ENCODE measurements at regions not wholly inside any gene's neighbourhood (a gene's known extent, or its start where the extent isn't known, plus 50 kb on each side); places are given as distances from the start of the nearest gene placed in this dataset.
"Not testable (repeated sequence)": the region's sequence is repeated elsewhere in the genome, so short reads cannot be mapped to it uniquely, and the experiment has no call there.

DNA sequence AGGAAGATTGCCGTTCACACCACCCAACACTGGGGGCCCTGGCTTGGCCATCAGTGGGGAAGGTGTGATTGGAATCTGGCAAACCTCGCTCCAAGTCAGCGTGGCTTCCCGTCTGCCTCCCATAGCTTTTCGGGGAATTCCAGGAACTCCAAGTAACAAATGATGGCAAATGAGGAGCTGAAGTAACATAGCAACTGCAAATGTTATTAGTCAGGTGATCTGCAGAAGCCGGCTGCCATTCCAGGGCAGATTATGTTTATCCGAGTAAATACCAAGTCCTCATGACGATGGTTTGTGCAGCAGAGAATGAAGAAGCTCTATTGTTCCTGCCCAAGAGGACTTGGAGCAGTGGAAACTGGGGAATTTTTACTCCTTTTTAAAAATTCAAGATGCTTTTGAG lies 270.5 kb upstream of the PODXL start:
- FAIRE-seq = no peak

DNA sequence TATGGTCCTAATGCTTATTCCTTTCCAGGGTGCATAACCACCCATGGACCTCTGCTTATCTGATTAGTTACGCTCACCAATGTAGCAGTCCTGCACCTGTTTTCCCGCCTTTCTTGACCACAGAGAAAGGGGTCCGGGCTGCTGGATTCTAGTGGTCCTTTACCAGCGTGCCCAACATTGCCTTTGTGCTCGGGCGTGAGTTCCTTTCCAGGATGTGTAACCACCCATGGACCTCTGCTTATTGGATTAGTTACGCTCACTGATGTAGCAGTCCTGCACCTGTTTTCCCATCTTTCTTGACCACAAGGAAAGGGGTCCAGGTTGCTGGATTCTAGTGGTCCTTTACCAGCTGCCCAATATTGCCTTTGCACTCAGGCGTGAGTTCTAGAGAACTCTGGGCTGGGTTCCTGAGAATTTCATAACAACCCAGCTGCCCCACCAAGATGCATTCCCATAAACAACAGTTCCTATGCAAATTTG lies 267.6 kb upstream of the PODXL start:
- not testable (repeated sequence) for FAIRE-seq; DNase-seq (ENCODE audit: low spot score in 2 of 2)

More for the DNA sequence above, 270.5 kb upstream of the PODXL start:
- no peak for DNase-seq (ENCODE audit: low spot score in 2 of 2)

DNA sequence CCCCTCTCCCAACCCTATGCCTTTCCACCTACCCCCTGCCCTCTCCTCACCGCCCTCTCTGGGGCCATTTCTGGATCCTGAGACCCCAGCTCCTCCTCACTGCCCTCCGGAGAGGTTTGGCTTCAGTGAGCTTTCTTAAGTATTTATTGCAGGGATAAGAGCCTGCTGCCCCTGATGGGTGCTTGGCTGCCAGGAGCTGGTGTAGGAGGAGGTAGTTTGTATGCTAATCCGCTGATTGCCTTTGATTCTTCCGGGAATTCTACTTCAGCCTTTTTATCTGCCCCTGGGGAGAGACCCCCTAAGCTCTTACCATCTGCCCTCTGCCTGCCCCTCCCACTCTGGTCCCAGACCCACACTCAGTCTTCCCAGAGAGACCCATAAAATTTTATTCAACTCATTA lies 263.5 kb upstream of the PODXL start:
- DNase-seq (ENCODE audit: low spot score in 2 of 2) (no peak), FAIRE-seq (no peak)

- no peak for DNase-seq (ENCODE audit: low spot score in 2 of 2)
- FAIRE-seq = no peak
Measured at GRCh38 chr7:131816391-131817007, 260.1 kb upstream of the PODXL start.

- no peak for FAIRE-seq
- DNase-seq (ENCODE audit: low spot score in 2 of 2) = no peak
Measured at GRCh38 chr7:131808736-131809135, 252.3 kb upstream of the PODXL start.

DNA sequence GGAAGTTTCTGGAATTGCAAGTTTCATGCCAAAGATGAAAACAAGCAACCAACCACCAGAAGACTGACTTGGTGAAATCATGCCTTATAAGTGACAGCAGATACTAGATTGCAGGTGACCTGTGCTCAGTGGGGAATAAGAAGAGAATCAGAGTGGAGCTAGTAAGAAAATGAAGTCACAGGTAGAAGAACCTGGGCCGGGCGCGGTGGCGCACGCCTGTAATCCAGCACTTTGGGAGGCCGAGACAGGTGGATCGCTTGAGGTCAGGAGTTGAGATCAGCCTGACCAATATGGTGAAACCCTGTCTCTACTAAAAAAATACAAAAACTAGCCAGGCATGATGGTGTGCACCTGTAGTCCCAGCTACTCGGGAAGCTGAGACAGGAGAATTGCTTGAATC lies 251.7 kb upstream of the PODXL start:
- not testable (repeated sequence) for DNase-seq (ENCODE audit: low spot score in 2 of 2); FAIRE-seq

- no peak for FAIRE-seq
- DNase-seq (ENCODE audit: low spot score in 2 of 2) = no peak
Measured at GRCh38 chr7:131803816-131804215, 247.4 kb upstream of the PODXL start.

GRCh38 chr7:131802195-131802864 lies 245.9 kb upstream of the PODXL start:
- DNase-seq (ENCODE audit: low spot score in 2 of 2) (no peak), FAIRE-seq (no peak)

- DNase-seq (ENCODE audit: low spot score in 2 of 2) = no peak
- FAIRE-seq = no peak
Measured at GRCh38 chr7:131800531-131800930, 244.1 kb upstream of the PODXL start.

GRCh38 chr7:131800008-131800407 lies 243.6 kb upstream of the PODXL start:
- DNase-seq (ENCODE audit: low spot score in 2 of 2) = no peak
- no peak for FAIRE-seq

DNA sequence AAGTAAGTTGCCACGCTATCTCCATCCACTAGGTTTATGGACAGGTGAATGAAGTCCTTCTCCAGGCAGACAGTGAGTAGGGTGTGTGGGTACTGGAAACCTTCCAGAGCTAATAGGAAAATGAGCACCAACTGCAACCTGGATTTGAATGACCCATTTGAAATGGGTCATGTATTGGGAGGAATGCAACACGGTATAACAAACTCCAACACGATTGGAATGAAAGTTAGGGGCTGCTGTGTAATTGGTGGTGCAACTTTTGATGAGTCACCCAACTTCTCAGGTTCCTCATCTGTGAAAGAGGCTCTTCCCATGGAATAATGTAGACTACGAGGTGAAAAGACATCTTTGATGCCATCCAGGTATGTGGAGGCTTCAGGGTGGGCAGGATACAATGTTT lies 241.4 kb upstream of the PODXL start:
- FAIRE-seq (no peak), DNase-seq (ENCODE audit: low spot score in 2 of 2) (no peak)

GRCh38 chr7:131795400-131795799 lies 239.0 kb upstream of the PODXL start:
- FAIRE-seq = no peak
- DNase-seq (ENCODE audit: low spot score in 2 of 2) = no peak

DNA sequence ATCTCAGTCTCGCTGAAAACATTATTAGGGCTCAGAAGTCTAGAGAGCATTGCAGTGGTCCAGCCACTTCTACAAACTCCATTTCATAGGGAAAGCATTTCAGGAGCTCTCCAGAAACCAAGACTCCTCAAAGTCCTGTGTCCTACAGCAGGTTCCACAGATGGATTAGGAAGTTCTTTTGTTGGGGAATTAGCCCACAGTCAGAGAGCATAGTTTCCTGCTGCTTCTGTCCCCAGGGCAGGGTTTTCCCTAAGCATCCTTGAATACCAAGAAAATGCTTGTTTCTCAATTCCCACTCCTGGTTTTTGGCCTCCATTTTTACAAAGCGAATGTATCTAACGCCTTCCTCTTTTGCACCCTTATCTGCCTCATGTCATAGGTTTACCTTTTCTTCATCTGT lies 235.9 kb upstream of the PODXL start:
- FAIRE-seq (no peak), DNase-seq (ENCODE audit: low spot score in 2 of 2) (no peak)

DNA sequence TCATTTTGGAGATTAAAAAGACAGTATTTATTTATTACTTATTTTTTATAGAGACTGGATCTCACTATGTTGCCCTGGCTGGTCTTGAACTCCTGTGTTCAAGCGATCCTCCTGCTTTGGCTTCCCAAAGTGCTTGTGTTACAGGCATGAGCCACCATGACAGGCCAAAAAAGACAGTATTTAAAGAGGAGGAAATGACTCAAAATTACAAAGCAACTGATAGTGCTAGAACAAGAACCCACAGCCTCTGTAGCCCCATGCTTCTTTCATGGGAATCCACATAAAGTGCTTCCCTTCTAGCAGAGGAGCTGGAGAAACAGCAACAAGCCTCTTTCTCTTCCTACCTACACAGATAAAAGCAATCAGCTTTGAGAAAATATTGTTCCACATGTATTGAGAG lies 230.7 kb upstream of the PODXL start:
- FAIRE-seq (no peak), DNase-seq (ENCODE audit: low spot score in 2 of 2) (no peak)

DNA sequence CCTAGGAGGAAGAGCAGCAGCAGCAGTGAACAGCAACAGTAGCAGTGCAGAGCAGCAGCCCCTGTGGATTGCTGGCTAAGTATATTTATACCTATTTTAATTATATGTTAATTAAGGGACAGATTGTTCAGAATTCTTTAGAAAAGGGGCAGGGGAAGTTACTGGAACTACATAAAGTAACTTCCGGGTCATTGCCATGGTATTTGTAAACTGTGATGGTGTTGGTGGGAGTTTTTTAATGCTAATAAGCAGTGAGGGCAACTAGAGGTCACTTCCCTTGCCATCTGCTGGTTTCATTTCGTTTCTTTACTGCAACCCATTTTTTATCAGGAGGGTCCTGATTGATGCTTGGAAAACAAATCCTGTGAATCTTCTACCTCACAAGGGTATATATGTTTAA lies 229.8 kb upstream of the PODXL start:
- FAIRE-seq (no peak), DNase-seq (ENCODE audit: low spot score in 2 of 2) (no peak)

DNA sequence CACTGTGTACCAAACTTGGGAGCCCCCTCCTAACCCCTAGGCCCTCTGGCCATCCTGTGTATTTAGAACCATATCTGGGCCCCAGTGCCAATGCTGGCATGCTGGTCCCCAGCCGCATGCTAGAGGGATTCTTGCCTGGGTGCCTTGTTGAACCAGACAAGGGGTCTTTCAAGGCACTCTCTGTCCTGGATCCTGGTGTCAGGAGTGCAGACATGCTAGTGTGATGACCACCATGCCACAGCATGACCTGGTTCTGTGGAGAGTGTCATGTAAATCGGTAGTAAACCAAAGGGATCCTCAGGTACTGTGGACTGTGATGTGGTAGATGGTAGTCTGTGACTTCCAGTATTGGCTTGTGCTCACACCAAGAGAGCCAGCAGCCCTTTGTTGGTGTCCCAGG lies 222.2 kb upstream of the PODXL start:
- FAIRE-seq (no peak), DNase-seq (ENCODE audit: low spot score in 2 of 2) (no peak)

DNA sequence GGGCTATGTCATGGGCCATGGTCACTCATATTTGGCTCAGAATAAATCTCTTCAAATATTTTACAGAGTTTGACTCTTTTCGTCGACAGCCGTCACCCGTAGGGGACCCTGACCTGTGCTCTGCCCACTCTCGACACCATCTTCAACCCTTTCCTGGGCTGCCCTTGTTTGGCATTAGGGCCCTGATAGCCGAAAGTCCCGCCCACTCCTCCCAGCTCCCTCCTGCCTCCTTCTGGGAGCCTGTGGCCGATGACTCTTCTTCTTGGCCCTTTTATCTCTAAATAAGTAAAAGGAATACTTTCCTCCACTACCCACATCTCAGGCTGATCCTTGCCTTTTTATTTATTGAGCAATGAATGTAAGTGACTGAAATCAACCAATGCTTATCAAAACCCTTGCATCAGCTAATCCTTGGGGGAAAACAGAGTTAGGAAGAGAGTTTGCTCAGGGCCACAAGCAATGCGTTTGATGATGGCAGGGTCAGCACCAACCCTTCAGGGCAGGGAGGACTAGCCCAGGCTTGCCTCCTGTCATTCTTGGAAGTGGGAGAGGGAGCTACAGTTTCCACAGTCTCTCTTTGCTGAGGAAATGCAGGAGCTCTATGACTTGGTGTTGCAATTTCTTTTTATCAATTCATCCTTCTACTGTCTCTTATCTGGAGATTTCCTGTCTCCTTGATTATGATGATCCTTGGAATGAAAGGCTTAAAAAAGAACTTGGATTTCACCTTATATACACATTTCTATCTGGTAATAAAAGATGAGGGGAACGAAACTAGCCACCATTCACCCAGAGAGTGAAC lies 218.2 kb upstream of the PODXL start:
- no peak for DNase-seq (ENCODE audit: low spot score in 2 of 2)
- no peak for FAIRE-seq

GRCh38 chr7:131773413-131773812 lies 217.0 kb upstream of the PODXL start:
- DNase-seq (ENCODE audit: low spot score in 2 of 2) (no peak), FAIRE-seq (no peak)

DNA sequence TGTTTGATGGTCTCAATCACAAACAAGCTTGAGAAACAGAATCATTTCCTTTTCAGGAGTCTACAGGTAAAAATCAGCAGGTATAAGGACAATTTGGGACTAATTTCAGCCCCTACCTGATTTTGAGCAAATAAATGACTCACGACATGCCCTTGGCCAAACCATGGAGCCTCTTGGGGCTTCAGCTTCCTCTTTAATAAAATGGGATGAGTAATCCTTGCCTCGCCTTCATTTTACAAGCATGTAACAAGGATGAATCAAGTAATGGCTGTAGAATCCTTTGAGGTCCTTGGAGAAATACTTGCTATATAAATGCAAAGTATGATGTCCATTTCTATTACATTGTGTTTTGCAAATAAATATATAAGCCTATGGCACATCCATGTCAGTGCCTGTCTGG lies 212.8 kb upstream of the PODXL start:
- FAIRE-seq = no peak

GRCh38 chr7:131767591-131767990 lies 211.2 kb upstream of the PODXL start:
- FAIRE-seq (no peak), DNase-seq (ENCODE audit: low spot score in 2 of 2) (no peak)

More for the DNA sequence above, 212.8 kb upstream of the PODXL start:
- DNase-seq (ENCODE audit: low spot score in 2 of 2) = no peak

DNA sequence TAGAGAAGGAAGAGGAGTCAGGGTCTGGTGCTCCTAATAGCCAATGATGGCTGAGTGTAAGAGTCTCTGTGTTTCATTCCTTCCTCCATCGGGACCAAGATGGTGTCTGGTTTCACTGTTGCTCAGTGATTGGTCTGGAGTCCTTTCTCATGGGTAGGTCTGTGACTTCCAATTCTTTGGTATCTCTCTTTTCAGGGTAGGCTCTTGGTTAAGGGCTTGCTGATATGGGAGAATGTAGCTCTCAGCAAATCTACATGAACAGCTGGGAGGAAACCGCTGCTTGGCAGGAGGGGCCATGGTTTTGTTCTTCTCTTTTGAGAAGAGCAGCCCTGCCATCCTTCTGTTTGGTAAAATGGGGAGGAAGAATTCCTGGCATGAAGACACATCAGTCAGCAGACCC lies 209.1 kb upstream of the PODXL start:
- DNase-seq (ENCODE audit: low spot score in 2 of 2) (no peak), FAIRE-seq (no peak)

All from frontal cortex (tissue), 3 donors.